H9 (cell line): ENCODE measurements at regions not wholly inside any gene's neighbourhood (a gene's known extent, or its start where the extent isn't known, plus 50 kb on each side); places are given as distances from the start of the nearest gene placed in this dataset.

Source experiments
- DNase-seq: peaks from one replicate; pipeline ENCODE4 v3.0.0-alpha.2; 2017
- H2AFZ ChIP-seq: one replicate; pipeline ENCODE4 v1.6.1; 2013; ENCODE audit warnings: mild to moderate bottlenecking, low read length, control low read depth, moderate library complexity
- H2AK5ac ChIP-seq: 2 replicates; pipeline ENCODE4 v1.6.1; 2013; ENCODE audit warnings: low read length, control low read depth, mixed read lengths; ENCODE audit not compliant: insufficient read length
- H2BK120ac ChIP-seq: one replicate; pipeline ENCODE4 v1.6.1; 2013; ENCODE audit warnings: low read depth, mild to moderate bottlenecking, low read length, control low read depth, inconsistent platforms; ENCODE audit not compliant: poor library complexity, severe bottlenecking
- H2BK12ac ChIP-seq: 2 replicates; pipeline ENCODE4 v1.6.1; 2013; ENCODE audit warnings: low read length, control low read depth, mixed read lengths, low read depth; ENCODE audit not compliant: insufficient read length
- H2BK15ac ChIP-seq: 2 replicates; pipeline ENCODE4 v1.6.1; 2013; ENCODE audit warnings: low read depth, low read length, control low read depth
- H2BK20ac ChIP-seq: one replicate; pipeline ENCODE4 v1.6.1; 2013; ENCODE audit warnings: low read depth, mild to moderate bottlenecking, low read length, control low read depth, inconsistent platforms; ENCODE audit not compliant: poor library complexity, severe bottlenecking
- H2BK5ac ChIP-seq: 2 replicates; pipeline ENCODE4 v1.6.1; 2013; ENCODE audit warnings: low read length, control low read depth, mixed read lengths; ENCODE audit not compliant: insufficient read length
- H3K14ac ChIP-seq: 2 replicates; pipeline ENCODE4 v1.6.1; 2013; ENCODE audit warnings: low read length, control low read depth; ENCODE audit not compliant: insufficient read depth
- H3K18ac ChIP-seq: 2 replicates; pipeline ENCODE4 v1.6.1; 2013; ENCODE audit warnings: low read depth, mild to moderate bottlenecking, mixed read lengths, low read length, control low read depth; ENCODE audit not compliant: insufficient read length
- H3K23ac ChIP-seq: 2 replicates; pipeline ENCODE4 v1.6.1; 2013; ENCODE audit warnings: low read length, control low read depth, mixed read lengths, low read depth; ENCODE audit not compliant: insufficient read length
- H3K23me2 ChIP-seq: 2 replicates; pipeline ENCODE4 v1.6.1; 2013; ENCODE audit warnings: low read depth, mild to moderate bottlenecking, mixed read lengths, low read length, control low read depth; ENCODE audit not compliant: insufficient read length, poor library complexity, severe bottlenecking
- H3K27ac ChIP-seq: 2 replicates; pipeline ENCODE4 v1.5.1; 2013; ENCODE audit warnings: low read length, control low read depth, mixed read lengths, low read depth; ENCODE audit not compliant: insufficient read length
- H3K27me3 ChIP-seq: 2 replicates; pipeline ENCODE4 v1.6.1; 2013; ENCODE audit warnings: low read length, control low read depth, inconsistent platforms; ENCODE audit not compliant: insufficient read depth
- H3K4ac ChIP-seq: 2 replicates; pipeline ENCODE4 v1.6.1; 2013; ENCODE audit warnings: low read depth, mild to moderate bottlenecking, control low read depth, inconsistent platforms, low read length, moderate library complexity
- H3K4me1 ChIP-seq: 2 replicates; pipeline ENCODE4 v1.6.1; 2013; ENCODE audit warnings: low read length, control low read depth, inconsistent platforms; ENCODE audit not compliant: insufficient read depth
- H3K4me2 ChIP-seq: 2 replicates; pipeline ENCODE4 v1.6.1; 2013; ENCODE audit warnings: low read length, control low read depth, mixed read lengths; ENCODE audit not compliant: insufficient read length, insufficient read depth
- H3K56ac ChIP-seq: 2 replicates; pipeline ENCODE4 v1.6.1; 2013; ENCODE audit warnings: low read depth, mild to moderate bottlenecking, mixed read lengths, low read length, control low read depth; ENCODE audit not compliant: insufficient read length
- H3K79me1 ChIP-seq: 2 replicates; pipeline ENCODE4 v1.6.1; 2013; ENCODE audit warnings: low read depth, mild to moderate bottlenecking, moderate library complexity, low read length, control low read depth, inconsistent platforms; ENCODE audit not compliant: insufficient read depth, poor library complexity, severe bottlenecking
- H3K79me2 ChIP-seq: 2 replicates; pipeline ENCODE4 v1.6.1; 2013; ENCODE audit warnings: low read length, control low read depth, inconsistent platforms; ENCODE audit not compliant: insufficient read depth
- H3K9ac ChIP-seq: 2 replicates; pipeline ENCODE4 v1.6.1; 2013; ENCODE audit warnings: low read length, control low read depth, mixed read lengths; ENCODE audit not compliant: insufficient read length; ENCODE audit errors: extremely low read depth
- H3K9me3 ChIP-seq: one replicate; pipeline ENCODE4 v1.6.1; 2013; ENCODE audit warnings: low read depth, low read length, inconsistent platforms; ENCODE audit not compliant: control insufficient read depth
- H3T11ph ChIP-seq: one replicate; pipeline ENCODE4 v1.6.1; 2013; ENCODE audit warnings: mild to moderate bottlenecking, low read length, control low read depth, inconsistent platforms
- H4K20me1 ChIP-seq: one replicate; pipeline ENCODE4 v1.6.1; 2013; ENCODE audit not compliant: control insufficient read depth, insufficient read length, insufficient read depth
- H4K5ac ChIP-seq: 2 replicates; pipeline ENCODE4 v1.6.1; 2013; ENCODE audit warnings: low read depth, mild to moderate bottlenecking, mixed read lengths, low read length, control low read depth; ENCODE audit not compliant: insufficient read length
- H4K8ac ChIP-seq: replicated peaks from 2 replicates; pipeline ENCODE4 v1.6.1; 2013; ENCODE audit warnings: low read length, control low read depth, mixed read lengths, low read depth; ENCODE audit not compliant: insufficient read length
- H4K91ac ChIP-seq: 2 replicates; pipeline ENCODE4 v1.6.1; 2013; ENCODE audit warnings: low read depth, mild to moderate bottlenecking, moderate library complexity, mixed read lengths, low read length, control low read depth; ENCODE audit not compliant: insufficient read length
- H3K27ac Mint-ChIP-seq, 3 experiments: 2 replicates in 2 of 3; 3 replicates in 1 of 3; pipeline ENCODE4 v1.8.0; 2020 to 2021; ENCODE audit warnings: mixed read lengths in 3 of 3, mild to moderate bottlenecking in 1 of 3, moderate library complexity in 1 of 3
- H3K27me3 Mint-ChIP-seq: 2 replicates; pipeline ENCODE4 v1.8.0; 2021; ENCODE audit warnings: low read depth, mild to moderate bottlenecking, moderate library complexity, mixed read lengths
- H3K36me3 Mint-ChIP-seq, 3 experiments: 2 replicates in 2 of 3; 3 replicates in 1 of 3; pipeline ENCODE4 v1.8.0; 2020 to 2021; ENCODE audit warnings: low read depth in 3 of 3, mixed read lengths in 3 of 3; ENCODE audit not compliant: insufficient read depth in 1 of 3
- H3K4me1 Mint-ChIP-seq, 2 experiments: 2 replicates each; pipeline ENCODE4 v1.8.0; 2020; ENCODE audit warnings: mixed read lengths in 2 of 2
- H3K4me3 Mint-ChIP-seq, 2 experiments: 2 replicates in 1 of 2; 3 replicates in 1 of 2; pipeline ENCODE4 v1.8.0; 2020 to 2021; ENCODE audit warnings: mild to moderate bottlenecking in 2 of 2, mixed read lengths in 2 of 2, moderate library complexity in 1 of 2
- H3K9me3 Mint-ChIP-seq, 2 experiments: 2 replicates in 1 of 2; 3 replicates in 1 of 2; pipeline ENCODE4 v1.8.0; 2020; ENCODE audit warnings: mild to moderate bottlenecking in 2 of 2, mixed read lengths in 2 of 2, moderate library complexity in 1 of 2
- WGBS: extraction: QIAGEN DNeasy Blood & Tissue Kit; methylation state at CpG from one replicate; pipeline ENCODE4 v1.1.7; 2013; ENCODE audit warnings: missing lambda C conversion rate, low lambda C conversion rate, mixed read lengths; ENCODE audit not compliant: insufficient read length; ENCODE audit errors: extremely low coverage; 5-methylcytosine and 5-hydroxymethylcytosine counted together
- TF ChIP-seq, protein P1 (sequence below): fragments of 200-600 bp; sonication (generic); conservative IDR thresholded peaks from 3 replicates; pipeline ENCODE4 v1.8.0; 2021; ENCODE audit warnings: antibody characterized with exemption, mild to moderate bottlenecking

DNA sequence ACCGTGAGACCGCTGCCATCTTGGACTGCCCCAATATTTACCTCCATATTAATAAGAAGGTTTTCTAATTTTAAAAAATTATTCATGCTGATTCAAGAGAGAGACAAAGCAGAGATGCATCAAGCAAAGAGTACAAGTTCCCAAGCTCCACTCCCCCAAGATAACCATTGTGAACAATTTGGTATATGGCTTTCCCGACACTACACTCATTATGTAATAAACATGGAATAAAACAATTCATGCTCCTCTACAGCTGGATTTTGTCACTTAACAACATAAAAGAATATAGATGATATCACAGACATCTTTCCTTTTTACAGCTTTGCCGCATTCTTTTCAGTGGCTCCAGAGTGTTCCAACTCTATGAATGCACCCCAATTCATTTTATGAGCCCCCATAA lies 307.6 kb downstream of the FGFR2 start:
- H2BK120ac ChIP-seq, result no peak overlapping the region
- H3K9ac ChIP-seq, result no peak overlapping the region
- peaks cover 0 to 15% (median 0%) of the 10 kb centered on the region in 3 experiments; a peak in 3 of 7 replicates for H3K36me3 Mint-ChIP-seq
- no peak overlapping the region for H3K4ac ChIP-seq
- no peak overlapping the region for H3K4me2 ChIP-seq
- H2BK5ac ChIP-seq, result no peak overlapping the region
- H4K20me1 ChIP-seq, result no peaks in the 10 kb centered on the region
- no CpG with 5 or more reads among the region's 4 CpGs for WGBS
- DNase-seq, result no peak
- H3K9me3 Mint-ChIP-seq, result peaks cover 3 to 4% of the 10 kb centered on the region in 2 experiments; a peak in 4 of 5 replicates
- H4K5ac ChIP-seq, result no peak overlapping the region
- no peaks in the 10 kb centered on the region for H3K27me3 ChIP-seq
- no peak overlapping the region for H3K14ac ChIP-seq
- H3K9me3 ChIP-seq, result no peaks in the 10 kb centered on the region
- no peak overlapping the region for H3K56ac ChIP-seq
- no peaks in the 10 kb centered on the region for H3K79me1 ChIP-seq
- H3K23ac ChIP-seq, result no peak overlapping the region
- no peak overlapping the region for H4K8ac ChIP-seq
- H3K4me1 Mint-ChIP-seq, result peaks cover 37 to 51% of the 10 kb centered on the region in 2 experiments
- no peak overlapping the region for H2BK20ac ChIP-seq
- no peak overlapping the region for H2AK5ac ChIP-seq
- no peaks in the 10 kb centered on the region for H3K79me2 ChIP-seq
- no peak overlapping the region for H2BK12ac ChIP-seq
- no peak overlapping the region for H4K91ac ChIP-seq
- TF ChIP-seq, protein P1, sequence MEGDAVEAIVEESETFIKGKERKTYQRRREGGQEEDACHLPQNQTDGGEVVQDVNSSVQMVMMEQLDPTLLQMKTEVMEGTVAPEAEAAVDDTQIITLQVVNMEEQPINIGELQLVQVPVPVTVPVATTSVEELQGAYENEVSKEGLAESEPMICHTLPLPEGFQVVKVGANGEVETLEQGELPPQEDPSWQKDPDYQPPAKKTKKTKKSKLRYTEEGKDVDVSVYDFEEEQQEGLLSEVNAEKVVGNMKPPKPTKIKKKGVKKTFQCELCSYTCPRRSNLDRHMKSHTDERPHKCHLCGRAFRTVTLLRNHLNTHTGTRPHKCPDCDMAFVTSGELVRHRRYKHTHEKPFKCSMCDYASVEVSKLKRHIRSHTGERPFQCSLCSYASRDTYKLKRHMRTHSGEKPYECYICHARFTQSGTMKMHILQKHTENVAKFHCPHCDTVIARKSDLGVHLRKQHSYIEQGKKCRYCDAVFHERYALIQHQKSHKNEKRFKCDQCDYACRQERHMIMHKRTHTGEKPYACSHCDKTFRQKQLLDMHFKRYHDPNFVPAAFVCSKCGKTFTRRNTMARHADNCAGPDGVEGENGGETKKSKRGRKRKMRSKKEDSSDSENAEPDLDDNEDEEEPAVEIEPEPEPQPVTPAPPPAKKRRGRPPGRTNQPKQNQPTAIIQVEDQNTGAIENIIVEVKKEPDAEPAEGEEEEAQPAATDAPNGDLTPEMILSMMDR, result no peak
- peaks cover 20% of the 10 kb centered on the region for H3K4me1 ChIP-seq
- no peak overlapping the region for H2BK15ac ChIP-seq
- H2AFZ ChIP-seq, result no peak overlapping the region
- H3K4me3 Mint-ChIP-seq, result no peak overlapping the region
- H3K27ac Mint-ChIP-seq, result no peak overlapping the region
- peaks cover 3% of the 10 kb centered on the region; the same call in 1 of the 2 replicates for H3K27me3 Mint-ChIP-seq
- no peak overlapping the region for H3K27ac ChIP-seq
- no peak overlapping the region for H3T11ph ChIP-seq
- H3K18ac ChIP-seq, result no peak overlapping the region
- no peaks in the 10 kb centered on the region for H3K23me2 ChIP-seq
